ENCODE measurements at regions not wholly inside any gene's neighbourhood (a gene's known extent, or its start where the extent isn't known, plus 50 kb on each side); places are given as distances from the start of the nearest gene placed in this dataset.

- DNase-seq: peak; percentile 67
Observed at GRCh38 chr2:234550511-234551107, 53.7 kb upstream of the ARL4C start.

GRCh38 chr2:234550056-234550455, 53.2 kb upstream of the ARL4C start:
- DNase-seq: no peak

DNA sequence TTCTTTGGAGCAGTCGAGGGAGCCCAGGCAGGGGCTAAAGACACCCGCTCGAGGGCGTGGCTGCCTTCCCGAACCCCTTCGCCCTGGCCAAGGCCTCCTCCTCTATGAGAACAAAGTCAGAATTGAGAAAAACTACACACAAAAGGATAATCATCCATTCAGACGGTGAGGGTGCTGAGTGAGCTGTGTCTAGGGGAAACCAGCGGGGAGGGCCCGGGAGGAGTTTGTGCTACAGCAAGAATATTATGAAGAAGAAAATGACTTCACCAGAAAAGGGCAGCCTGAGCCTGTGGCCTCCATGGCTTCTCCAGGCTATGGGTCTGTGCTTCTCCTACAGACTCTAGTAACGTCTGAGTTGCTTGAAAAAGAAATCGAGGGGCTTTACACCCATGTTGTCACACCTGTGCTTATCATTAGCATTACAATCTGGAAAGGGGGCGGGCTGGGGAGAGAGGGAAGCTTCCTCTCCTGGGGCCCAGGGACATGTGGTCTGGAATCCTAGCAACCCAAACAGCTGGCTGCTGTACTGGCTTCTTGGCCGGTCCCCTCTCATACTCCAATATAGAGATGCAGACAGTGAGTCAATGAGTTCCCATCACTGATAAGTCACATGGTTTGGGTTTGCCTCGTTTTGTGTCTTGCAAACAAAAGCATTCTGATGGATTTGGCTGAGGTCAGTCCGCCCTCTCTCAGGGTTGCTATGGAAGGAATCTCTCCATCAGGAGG, 52.0 kb upstream of the ARL4C start:
- no peak for DNase-seq

DNA sequence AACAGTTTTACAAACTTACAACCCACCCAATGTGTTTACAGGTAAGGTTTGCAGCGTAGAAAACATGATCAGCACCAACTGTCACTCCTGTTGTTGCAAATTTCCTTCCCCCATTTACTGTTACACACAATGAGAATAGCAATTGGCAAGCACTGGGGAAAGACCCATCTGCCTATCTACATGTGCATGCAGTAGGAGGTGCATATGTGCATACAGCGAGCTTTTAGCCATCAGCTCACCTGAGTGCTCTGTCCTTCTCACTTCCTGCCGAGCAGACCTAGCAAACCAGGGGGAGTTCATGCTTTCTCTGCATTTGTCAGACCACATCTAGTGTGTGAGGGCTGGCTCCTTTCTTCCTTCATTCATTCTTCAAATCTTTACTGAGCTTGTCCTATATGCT, 49.9 kb upstream of the ARL4C start:
- DNase-seq: no peak

All from CD4-positive, alpha-beta T cell treated with Interleukin-10 for 1 hour (primary cell).